K562 (cell line): ENCODE measurements at regions not wholly inside any gene's neighbourhood (a gene's known extent, or its start where the extent isn't known, plus 50 kb on each side); places are given as distances from the start of the nearest gene placed in this dataset.

Source experiments
- DIDO1 ChIP-seq: fragments of 450-650 bp; IDR thresholded peaks from 2 replicates; pipeline ENCODE4 v1.6.1; 2016; ENCODE audit warnings: low read depth, missing biosample characterization, missing genetic modification characterization
- NEUROD1 ChIP-seq: fragments of 150-350 bp; IDR thresholded peaks from 2 replicates; pipeline ENCODE4 v1.6.1; 2014; ENCODE audit warnings: borderline replicate concordance, low read length, low read depth; ENCODE audit not compliant: partially characterized antibody
- NFYB ChIP-seq: IDR thresholded peaks from 2 replicates; pipeline ENCODE4 v1.6.1; 2011; ENCODE audit warnings: mild to moderate bottlenecking, moderate library complexity; ENCODE audit not compliant: insufficient read length; ENCODE audit errors: extremely low read depth
- POLR2A ChIP-seq: fragments of 450-650 bp; conservative IDR thresholded peaks from 2 replicates; pipeline ENCODE4 v1.6.1; 2016
- SMC3 ChIP-seq: conservative IDR thresholded peaks from 2 replicates; pipeline ENCODE4 v1.6.1; 2011; ENCODE audit warnings: low read depth, low read length, improper control_type of control experiment; ENCODE audit not compliant: insufficient read depth
- SOX6 ChIP-seq: fragments of 450-650 bp; IDR thresholded peaks from 2 replicates; pipeline ENCODE4 v1.6.1; 2014; ENCODE audit warnings: mild to moderate bottlenecking
- TEAD1 ChIP-seq, 2 experiments: fragments of 450-650 bp in 1 of 2; sonication (generic) in 1 of 2; formaldehyde crosslinking; IDR thresholded peaks; 2 replicates each; pipeline versions ENCODE4 v1.4.0 to v1.8.0; 2020 to 2022; ENCODE audit warnings: mild to moderate bottlenecking in 2 of 2, missing genetic modification reagents in 1 of 2
- TEAD2 ChIP-seq: fragments of 450-650 bp; IDR thresholded peaks from 2 replicates; pipeline ENCODE4 v1.6.1; 2016; ENCODE audit warnings: missing genetic modification characterization, control low read depth, missing compliant biosample characterization
- ZNF707 ChIP-seq: fragments of 250-450 bp; sonication (Bioruptor Pico); conservative IDR thresholded peaks from 2 replicates; pipeline ENCODE4 v1.8.0; 2022; ENCODE audit warnings: inconsistent platforms, mild to moderate bottlenecking, moderate library complexity
- TF ChIP-seq, protein P1 (sequence below), 3 experiments: fragments of 200-800 bp in 1 of 3; sonication (Bioruptor generic) in 1 of 3; sonication (generic) in 1 of 3; formaldehyde crosslinking in 1 of 3; IDR thresholded peaks; 2 replicates each; pipeline versions ENCODE4 v1.6.1 to v1.8.0; 2016 to 2022; ENCODE audit warnings: mild to moderate bottlenecking in 2 of 3, missing compliant biosample characterization in 2 of 3, missing genetic modification characterization in 2 of 3, missing genetic modification reagents in 1 of 3
- TF ChIP-seq, protein P2 (sequence below): fragments of 450-650 bp; IDR thresholded peaks from 2 replicates; pipeline ENCODE4 v1.6.1; 2016
- TF ChIP-seq, protein P3 (sequence below): sonication (generic); formaldehyde crosslinking; IDR thresholded peaks from 2 replicates; pipeline ENCODE4 v1.8.0; 2023; ENCODE audit warnings: mild to moderate bottlenecking, missing genetic modification reagents
- TF ChIP-seq, protein P4 (sequence below), 3 experiments: IDR thresholded peaks in 2 of 3; conservative IDR thresholded peaks in 1 of 3; 2 replicates each; pipeline ENCODE4 v1.5.1; 2011 to 2012; ENCODE audit warnings: low read length in 3 of 3, mild to moderate bottlenecking in 3 of 3, control low read depth in 2 of 3, improper control_type of control experiment in 1 of 3, inconsistent platforms in 1 of 3, low read depth in 1 of 3, mixed read lengths in 1 of 3, moderate library complexity in 1 of 3; ENCODE audit not compliant: insufficient read depth in 2 of 3

DNA sequence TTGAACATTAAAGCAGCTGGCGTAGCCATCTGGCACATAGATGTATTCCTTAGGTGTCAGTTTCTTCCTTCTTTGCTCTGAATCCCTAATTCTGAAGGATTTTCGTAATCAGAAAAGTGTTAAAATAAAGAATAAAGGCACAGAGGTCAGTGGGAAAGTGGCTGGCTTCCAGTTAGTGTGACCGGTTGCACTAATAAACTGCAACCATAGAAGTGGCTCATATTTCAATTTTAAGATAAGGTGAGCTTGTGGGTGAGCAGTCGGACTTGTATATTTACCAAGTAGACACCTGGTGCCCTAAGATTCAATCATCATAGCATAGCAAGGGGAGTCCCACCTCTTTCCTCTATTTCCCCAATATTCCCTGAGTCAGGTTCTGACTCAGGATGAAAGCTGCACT is 459.6 kb downstream of the ACTL7B start:
- TF ChIP-seq, protein P1, sequence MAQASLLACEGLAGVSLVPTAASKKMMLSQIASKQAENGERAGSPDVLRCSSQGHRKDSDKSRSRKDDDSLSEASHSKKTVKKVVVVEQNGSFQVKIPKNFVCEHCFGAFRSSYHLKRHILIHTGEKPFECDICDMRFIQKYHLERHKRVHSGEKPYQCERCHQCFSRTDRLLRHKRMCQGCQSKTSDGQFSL (CRISPR knock-in tag; IDR thresholded peaks at IDR 0.05) = no peak
- TF ChIP-seq, protein P1 (tag; IDR thresholded peaks at IDR 0.05) = no peak
- TF ChIP-seq, protein P2, sequence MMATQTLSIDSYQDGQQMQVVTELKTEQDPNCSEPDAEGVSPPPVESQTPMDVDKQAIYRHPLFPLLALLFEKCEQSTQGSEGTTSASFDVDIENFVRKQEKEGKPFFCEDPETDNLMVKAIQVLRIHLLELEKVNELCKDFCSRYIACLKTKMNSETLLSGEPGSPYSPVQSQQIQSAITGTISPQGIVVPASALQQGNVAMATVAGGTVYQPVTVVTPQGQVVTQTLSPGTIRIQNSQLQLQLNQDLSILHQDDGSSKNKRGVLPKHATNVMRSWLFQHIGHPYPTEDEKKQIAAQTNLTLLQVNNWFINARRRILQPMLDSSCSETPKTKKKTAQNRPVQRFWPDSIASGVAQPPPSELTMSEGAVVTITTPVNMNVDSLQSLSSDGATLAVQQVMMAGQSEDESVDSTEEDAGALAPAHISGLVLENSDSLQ = no peak
- TF ChIP-seq SMC3 = no peak
- TF ChIP-seq TEAD2 (tag) = no peak
- TF ChIP-seq TEAD1 (CRISPR knock-in tag; IDR thresholded peaks at IDR 0.05) = no peak
- TF ChIP-seq NFYB = no peak
- no peak for TF ChIP-seq SOX6
- TF ChIP-seq NEUROD1 = no peak
- TF ChIP-seq, protein P3, sequence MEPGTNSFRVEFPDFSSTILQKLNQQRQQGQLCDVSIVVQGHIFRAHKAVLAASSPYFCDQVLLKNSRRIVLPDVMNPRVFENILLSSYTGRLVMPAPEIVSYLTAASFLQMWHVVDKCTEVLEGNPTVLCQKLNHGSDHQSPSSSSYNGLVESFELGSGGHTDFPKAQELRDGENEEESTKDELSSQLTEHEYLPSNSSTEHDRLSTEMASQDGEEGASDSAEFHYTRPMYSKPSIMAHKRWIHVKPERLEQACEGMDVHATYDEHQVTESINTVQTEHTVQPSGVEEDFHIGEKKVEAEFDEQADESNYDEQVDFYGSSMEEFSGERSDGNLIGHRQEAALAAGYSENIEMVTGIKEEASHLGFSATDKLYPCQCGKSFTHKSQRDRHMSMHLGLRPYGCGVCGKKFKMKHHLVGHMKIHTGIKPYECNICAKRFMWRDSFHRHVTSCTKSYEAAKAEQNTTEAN (CRISPR knock-in tag) = no peak
- TF ChIP-seq, protein P4, sequence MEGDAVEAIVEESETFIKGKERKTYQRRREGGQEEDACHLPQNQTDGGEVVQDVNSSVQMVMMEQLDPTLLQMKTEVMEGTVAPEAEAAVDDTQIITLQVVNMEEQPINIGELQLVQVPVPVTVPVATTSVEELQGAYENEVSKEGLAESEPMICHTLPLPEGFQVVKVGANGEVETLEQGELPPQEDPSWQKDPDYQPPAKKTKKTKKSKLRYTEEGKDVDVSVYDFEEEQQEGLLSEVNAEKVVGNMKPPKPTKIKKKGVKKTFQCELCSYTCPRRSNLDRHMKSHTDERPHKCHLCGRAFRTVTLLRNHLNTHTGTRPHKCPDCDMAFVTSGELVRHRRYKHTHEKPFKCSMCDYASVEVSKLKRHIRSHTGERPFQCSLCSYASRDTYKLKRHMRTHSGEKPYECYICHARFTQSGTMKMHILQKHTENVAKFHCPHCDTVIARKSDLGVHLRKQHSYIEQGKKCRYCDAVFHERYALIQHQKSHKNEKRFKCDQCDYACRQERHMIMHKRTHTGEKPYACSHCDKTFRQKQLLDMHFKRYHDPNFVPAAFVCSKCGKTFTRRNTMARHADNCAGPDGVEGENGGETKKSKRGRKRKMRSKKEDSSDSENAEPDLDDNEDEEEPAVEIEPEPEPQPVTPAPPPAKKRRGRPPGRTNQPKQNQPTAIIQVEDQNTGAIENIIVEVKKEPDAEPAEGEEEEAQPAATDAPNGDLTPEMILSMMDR (IDR thresholded peaks at IDR 0.05 in 2 of 3, conservative IDR thresholded peaks at IDR 0.05 in 1 of 3; ENCODE audit: insufficient read depth in 2 of 3, low read depth in 1 of 3, low read length in 3 of 3) = no peak
- no peak for TF ChIP-seq DIDO1 (tag)
- TF ChIP-seq POLR2A = no peak
- no peak for TF ChIP-seq ZNF707 (CRISPR knock-in tag)
